Fibroblast of lung (primary cell): ENCODE measurements at regions not wholly inside any gene's neighbourhood (a gene's known extent, or its start where the extent isn't known, plus 50 kb on each side); places are given as distances from the start of the nearest gene placed in this dataset.

Experiments
- DNase-seq, 2 donors: peaks; one replicate each; pipeline versions ENCODE4 v3.0.0 to v3.0.0-alpha.2; 2010; ENCODE audit warnings: low read depth in 2 of 2
- H2AFZ ChIP-seq: 2 replicates; pipeline ENCODE4 v1.5.1; 2012; ENCODE audit warnings: low read length, control low read depth, inconsistent platforms
- H3K27ac ChIP-seq: 2 replicates; pipeline ENCODE4 v1.5.1; 2011; ENCODE audit warnings: low read length, control low read depth; ENCODE audit not compliant: insufficient read depth
- H3K27me3 ChIP-seq: 2 replicates; pipeline ENCODE4 v1.5.1; 2011; ENCODE audit warnings: mild to moderate bottlenecking, low read length; ENCODE audit not compliant: control insufficient read depth, insufficient read depth
- H3K36me3 ChIP-seq: 2 replicates; pipeline ENCODE4 v1.5.1; 2011; ENCODE audit warnings: low read length; ENCODE audit not compliant: control insufficient read depth, insufficient read depth
- H3K4me1 ChIP-seq: 2 replicates; pipeline ENCODE4 v1.5.1; 2011; ENCODE audit warnings: low read length; ENCODE audit not compliant: control insufficient read depth, insufficient read depth; ENCODE audit errors: extremely low read depth
- H3K4me2 ChIP-seq: 2 replicates; pipeline ENCODE4 v1.5.1; 2011; ENCODE audit warnings: low read length, control low read depth; ENCODE audit not compliant: insufficient read depth; ENCODE audit errors: extremely low read depth
- H3K4me3 ChIP-seq, 4 experiments: fragments of 200-600 bp in 1 of 4; sonication (generic) in 1 of 4; replicated peaks in 1 of 4; 2 replicates each; pipeline ENCODE4 v1.5.1; 2011 to 2016; ENCODE audit warnings: low read length in 4 of 4, low read depth in 3 of 4, mild to moderate bottlenecking in 3 of 4, control low read depth in 2 of 4, inconsistent platforms in 1 of 4, mixed read lengths in 1 of 4; ENCODE audit not compliant: insufficient read depth in 1 of 4; ENCODE audit errors: control extremely low read depth in 1 of 4
- H3K79me2 ChIP-seq: 2 replicates; pipeline ENCODE4 v1.5.1; 2012; ENCODE audit warnings: mild to moderate bottlenecking, low read length, inconsistent platforms; ENCODE audit not compliant: control insufficient read depth, insufficient read depth
- H3K9ac ChIP-seq: 2 replicates; pipeline ENCODE4 v1.5.1; 2011; ENCODE audit warnings: mild to moderate bottlenecking, low read length, control low read depth; ENCODE audit not compliant: insufficient read depth
- H3K9me3 ChIP-seq: 2 replicates; pipeline ENCODE4 v1.5.1; 2012; ENCODE audit warnings: low read depth, low read length; ENCODE audit not compliant: control insufficient read depth, insufficient read depth
- H4K20me1 ChIP-seq: 2 replicates; pipeline ENCODE4 v1.5.1; 2011; ENCODE audit warnings: low read length; ENCODE audit not compliant: control insufficient read depth, insufficient read depth; ENCODE audit errors: extremely low read depth
- EZH2 ChIP-seq: IDR thresholded peaks from 2 replicates; pipeline ENCODE4 v1.5.1; 2012; ENCODE audit warnings: low read length, control low read depth, mild to moderate bottlenecking; ENCODE audit errors: missing control alignments
- TF ChIP-seq, protein P1 (sequence below), 2 donors: IDR thresholded peaks in 1 of 2; conservative IDR thresholded peaks in 1 of 2; 1 replicate in 1 of 2; 2 replicates in 1 of 2; pipeline ENCODE4 v1.5.1; 2011 to 2012; ENCODE audit warnings: low read length in 2 of 2, control low read depth in 1 of 2, inconsistent platforms in 1 of 2, low read depth in 1 of 2, mild to moderate bottlenecking in 1 of 2

DNA sequence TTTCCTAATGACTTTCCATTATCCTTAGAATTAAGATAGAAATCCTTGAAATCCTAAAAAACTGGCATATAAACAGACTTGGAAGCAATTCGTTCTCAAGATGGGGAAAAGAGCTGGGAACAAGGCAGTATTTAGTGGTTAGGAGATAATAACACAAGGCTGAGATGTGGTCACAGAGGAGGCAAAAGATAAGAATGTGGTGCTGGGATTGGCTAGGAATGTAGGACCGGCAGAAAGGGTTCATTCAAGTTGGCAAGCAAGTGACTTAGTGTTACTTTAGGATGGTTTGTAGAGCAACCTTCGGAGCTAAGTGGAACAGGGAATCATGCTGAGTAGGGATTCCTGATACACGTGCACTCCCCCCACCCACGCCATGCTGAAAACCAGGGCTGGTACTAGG is 121.9 kb upstream of the RPS6KA3 start:
- Histone ChIP-seq H3K4me1 (no peaks in the 10 kb centered on the region), H3K79me2 (no peaks in the 10 kb centered on the region), H3K27ac (no peak overlapping the region), H3K9ac (no peak overlapping the region), H3K4me2 (no peak overlapping the region), H3K36me3 (no peaks in the 10 kb centered on the region), H4K20me1 (no peaks in the 10 kb centered on the region), H3K4me3 (no peak overlapping the region), H3K27me3 (no peaks in the 10 kb centered on the region), H3K9me3 (no peaks in the 10 kb centered on the region), H2AFZ (no peak overlapping the region)
- peak in 1 of 2 donors; percentile 67 for DNase-seq
- TF ChIP-seq EZH2 = no peak
- TF ChIP-seq, protein P1, sequence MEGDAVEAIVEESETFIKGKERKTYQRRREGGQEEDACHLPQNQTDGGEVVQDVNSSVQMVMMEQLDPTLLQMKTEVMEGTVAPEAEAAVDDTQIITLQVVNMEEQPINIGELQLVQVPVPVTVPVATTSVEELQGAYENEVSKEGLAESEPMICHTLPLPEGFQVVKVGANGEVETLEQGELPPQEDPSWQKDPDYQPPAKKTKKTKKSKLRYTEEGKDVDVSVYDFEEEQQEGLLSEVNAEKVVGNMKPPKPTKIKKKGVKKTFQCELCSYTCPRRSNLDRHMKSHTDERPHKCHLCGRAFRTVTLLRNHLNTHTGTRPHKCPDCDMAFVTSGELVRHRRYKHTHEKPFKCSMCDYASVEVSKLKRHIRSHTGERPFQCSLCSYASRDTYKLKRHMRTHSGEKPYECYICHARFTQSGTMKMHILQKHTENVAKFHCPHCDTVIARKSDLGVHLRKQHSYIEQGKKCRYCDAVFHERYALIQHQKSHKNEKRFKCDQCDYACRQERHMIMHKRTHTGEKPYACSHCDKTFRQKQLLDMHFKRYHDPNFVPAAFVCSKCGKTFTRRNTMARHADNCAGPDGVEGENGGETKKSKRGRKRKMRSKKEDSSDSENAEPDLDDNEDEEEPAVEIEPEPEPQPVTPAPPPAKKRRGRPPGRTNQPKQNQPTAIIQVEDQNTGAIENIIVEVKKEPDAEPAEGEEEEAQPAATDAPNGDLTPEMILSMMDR (conservative IDR thresholded peaks at IDR 0.05 in 1 of 2, IDR thresholded peaks at IDR 0.05 in 1 of 2; ENCODE audit: low read depth in 1 of 2, low read length in 2 of 2) = no peak

DNA sequence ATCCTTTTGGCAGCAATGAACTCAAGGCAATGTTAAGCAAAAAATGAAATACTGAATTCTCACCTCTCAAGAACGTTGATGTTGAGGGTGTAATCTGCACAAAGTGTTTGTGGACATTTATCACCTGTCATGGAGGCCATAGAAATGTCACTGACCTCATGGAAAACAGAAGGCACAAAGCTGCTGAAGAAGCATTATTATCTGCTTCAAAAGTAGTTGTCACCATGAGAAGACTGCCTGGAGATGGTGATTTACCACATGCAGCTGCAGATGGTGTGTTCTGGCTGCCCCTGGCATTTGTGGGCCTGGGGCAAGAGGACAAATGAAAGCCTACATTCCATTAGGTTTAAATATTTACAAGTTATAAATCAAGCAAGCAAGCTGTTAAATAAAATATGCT is 116.8 kb upstream of the RPS6KA3 start:
- no peak for DNase-seq
- no peaks in the 10 kb centered on the region for H3K36me3 ChIP-seq
- no peaks in the 10 kb centered on the region for H3K27me3 ChIP-seq

DNA sequence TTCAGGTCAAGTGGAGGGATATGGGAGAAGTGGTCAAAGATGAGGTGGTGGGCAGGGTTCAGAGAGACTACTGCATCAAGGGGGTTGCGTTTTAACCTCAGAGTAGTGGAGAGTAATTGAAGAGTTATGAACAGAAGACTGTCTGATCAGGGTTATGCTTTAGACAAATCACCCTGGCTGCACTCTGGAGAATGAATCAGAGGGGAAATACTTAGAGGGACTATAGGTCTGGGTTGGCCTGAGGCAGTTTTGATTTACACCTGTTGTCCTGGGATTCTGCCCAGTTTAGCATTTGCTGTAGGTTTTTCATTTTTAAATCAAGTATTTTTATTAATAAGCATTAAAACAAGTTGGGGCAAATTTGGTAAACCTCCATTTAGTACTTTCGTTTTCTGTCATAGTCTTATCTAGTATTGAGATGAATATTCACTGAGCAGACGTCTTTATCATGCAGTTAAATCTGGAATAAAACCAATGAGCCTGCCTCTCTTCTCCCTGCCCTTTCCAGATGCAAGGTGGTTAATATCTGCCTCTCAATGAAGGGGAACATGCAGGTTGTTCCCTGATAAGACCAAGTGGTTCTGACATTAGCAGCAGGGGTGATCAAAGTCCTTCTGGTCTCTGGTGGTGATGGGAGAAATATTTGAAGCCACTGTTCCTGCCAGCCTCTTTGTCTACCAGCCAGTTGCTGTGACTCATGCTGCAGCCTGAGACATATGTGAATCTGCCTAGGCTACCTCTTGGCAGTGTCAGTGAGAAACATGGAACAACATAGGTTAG is 116.0 kb upstream of the RPS6KA3 start:
- no peak overlapping the region for H3K4me2 ChIP-seq
- H4K20me1 ChIP-seq = no peaks in the 10 kb centered on the region
- no peaks in the 10 kb centered on the region for H3K27me3 ChIP-seq
- DNase-seq = no peak
- no peaks in the 10 kb centered on the region for H3K4me1 ChIP-seq
- no peak overlapping the region for H2AFZ ChIP-seq
- H3K79me2 ChIP-seq = no peaks in the 10 kb centered on the region
- TF ChIP-seq, protein P1 (conservative IDR thresholded peaks at IDR 0.05 in 1 of 2, IDR thresholded peaks at IDR 0.05 in 1 of 2; ENCODE audit: low read depth in 1 of 2, low read length in 2 of 2) = no peak
- TF ChIP-seq EZH2 = no peak
- no peak overlapping the region for H3K27ac ChIP-seq
- no peaks in the 10 kb centered on the region for H3K36me3 ChIP-seq
- no peak overlapping the region for H3K4me3 ChIP-seq
- no peak overlapping the region for H3K9ac ChIP-seq
- no peaks in the 10 kb centered on the region for H3K9me3 ChIP-seq

More for the DNA sequence above, 116.8 kb upstream of the RPS6KA3 start:
- H3K79me2 ChIP-seq = no peaks in the 10 kb centered on the region
- no peaks in the 10 kb centered on the region for H4K20me1 ChIP-seq
- no peak overlapping the region for H3K9ac ChIP-seq
- TF ChIP-seq EZH2 = no peak
- TF ChIP-seq, protein P1 (conservative IDR thresholded peaks at IDR 0.05 in 1 of 2, IDR thresholded peaks at IDR 0.05 in 1 of 2; ENCODE audit: low read depth in 1 of 2, low read length in 2 of 2) = no peak
- no peak overlapping the region for H3K4me2 ChIP-seq
- H3K4me1 ChIP-seq = no peaks in the 10 kb centered on the region
- H3K9me3 ChIP-seq = no peaks in the 10 kb centered on the region
- H3K4me3 ChIP-seq = no peak overlapping the region
- H2AFZ ChIP-seq = no peak overlapping the region
- H3K27ac ChIP-seq = no peak overlapping the region
